Ovary (tissue), 3 donors: ENCODE measurements at regions not wholly inside any gene's neighbourhood (a gene's known extent, or its start where the extent isn't known, plus 50 kb on each side); places are given as distances from the start of the nearest gene placed in this dataset.

Experiments
- CTCF ChIP-seq, 3 donors: fragments of 450-650 bp in 2 of 3; fragments of 200-600 bp in 1 of 3; IDR thresholded peaks; one replicate each; pipeline versions ENCODE4 v1.5.1 to v1.8.0; 2016 to 2022; ENCODE audit warnings: antibody characterized with exemption in 3 of 3, mild to moderate bottlenecking in 1 of 3
- EP300 ChIP-seq: sonication (generic); formaldehyde crosslinking; IDR thresholded peaks from one replicate; pipeline ENCODE4 v1.6.1; 2017; ENCODE audit warnings: antibody characterized with exemption
- POLR2A ChIP-seq: fragments of 450-650 bp; IDR thresholded peaks from one replicate; pipeline ENCODE4 v1.6.1; 2017; ENCODE audit warnings: antibody characterized with exemption, mild to moderate bottlenecking, moderate library complexity
- donor health status: DM: no; HTN: no; CAD: no.

- TF ChIP-seq POLR2A, result no peak
- TF ChIP-seq CTCF (IDR thresholded peaks at IDR 0.05), result no peak
- no peak for TF ChIP-seq EP300
These were observed 1150.7 kb upstream of the CRIM1 start for GRCh38 chr2:35204881-35205280.
